Lower lobe of right lung (tissue), 2 donors: ENCODE measurements at regions not wholly inside any gene's neighbourhood (a gene's known extent, or its start where the extent isn't known, plus 50 kb on each side); places are given as distances from the start of the nearest gene placed in this dataset.
"Not testable (repeated sequence)": the region's sequence is repeated elsewhere in the genome, so short reads cannot be mapped to it uniquely, and the experiment has no call there.

Experiments used
- ATAC-seq, 2 donors: fragments of 200-7000 bp; cut with Tn5 transposase; one replicate each; pipeline ENCODE4 v1.9.1; 2020 to 2022; ENCODE audit warnings: mild to moderate bottlenecking in 2 of 2, moderate library complexity in 2 of 2
- DNase-seq: peaks from one replicate; pipeline ENCODE4 v3.0.0-alpha.2; 2020
- H3K27ac ChIP-seq: fragments of 200-600 bp; one replicate; pipeline ENCODE4 v1.8.0; 2022
- H3K27me3 ChIP-seq: fragments of 200-600 bp; one replicate; pipeline ENCODE4 v1.8.0; 2022; ENCODE audit warnings: low read depth
- H3K36me3 ChIP-seq: fragments of 200-600 bp; one replicate; pipeline ENCODE4 v1.8.0; 2022; ENCODE audit warnings: mild to moderate bottlenecking
- H3K4me1 ChIP-seq: fragments of 200-600 bp; one replicate; pipeline ENCODE4 v1.8.0; 2022
- H3K4me3 ChIP-seq: fragments of 200-600 bp; one replicate; pipeline ENCODE4 v1.8.0; 2022; ENCODE audit warnings: mild to moderate bottlenecking
- H3K9me3 ChIP-seq: fragments of 200-600 bp; one replicate; pipeline ENCODE4 v1.8.0; 2022
- CTCF ChIP-seq: fragments of 200-600 bp; IDR thresholded peaks from one replicate; pipeline ENCODE4 v1.8.0; 2022; ENCODE audit warnings: antibody characterized with exemption, mild to moderate bottlenecking
- intact Hi-C: fragments of 100-400 bp; cut with DNase I; formaldehyde crosslinking; loops from one replicate; pipeline ENCODE4 v1.11.0; 2022
- donor health status: DM: no; HTN: yes; CAD: no; lungs with severe emphysema.

- H3K27ac ChIP-seq: no peak overlapping the region
- ATAC-seq (no peak), DNase-seq (no peak)
- intact Hi-C loops: no loop called here
- no peaks in the 10 kb centered on the region for H3K9me3 ChIP-seq
- no peaks in the 10 kb centered on the region for H3K4me1 ChIP-seq
- no peak for TF ChIP-seq CTCF
- H3K4me3 ChIP-seq: no peak overlapping the region
- H3K27me3 ChIP-seq: no peaks in the 10 kb centered on the region
- no peaks in the 10 kb centered on the region for H3K36me3 ChIP-seq
Observed at GRCh38 chr2:136693966-136694365, 71.4 kb upstream of the THSD7B start.

DNA sequence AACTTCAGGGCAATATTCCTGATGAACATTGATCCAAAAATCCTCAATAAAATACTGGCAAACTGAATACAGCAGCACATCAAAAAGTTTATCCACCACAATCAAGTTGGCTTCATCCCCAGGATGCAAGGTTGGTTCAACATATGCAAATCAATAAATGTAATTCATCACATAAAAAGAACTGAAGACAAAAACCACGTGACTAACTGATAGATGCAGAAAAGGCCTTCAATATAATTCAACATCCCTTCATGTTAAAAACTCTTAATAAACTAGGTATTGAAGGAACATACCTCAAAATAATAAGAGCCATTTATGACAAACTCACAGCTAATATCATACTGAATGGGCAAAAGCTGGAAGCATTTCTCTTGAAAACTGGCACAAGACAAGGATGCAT, 85.3 kb upstream of the THSD7B start:
- ATAC-seq, DNase-seq, intact Hi-C loops, H3K27ac ChIP-seq, H3K4me1 ChIP-seq, H3K27me3 ChIP-seq, H3K36me3 ChIP-seq, H3K9me3 ChIP-seq, H3K4me3 ChIP-seq: not testable (repeated sequence)

- Histone ChIP-seq H3K4me1 (no peaks in the 10 kb centered on the region), H3K4me3 (no peak overlapping the region), H3K36me3 (no peaks in the 10 kb centered on the region), H3K9me3 (no peaks in the 10 kb centered on the region), H3K27ac (no peak overlapping the region), H3K27me3 (no peaks in the 10 kb centered on the region)
- ATAC-seq (no peak), DNase-seq (no peak)
- TF ChIP-seq CTCF: no peak
- intact Hi-C loops: no loop called here
Observed at GRCh38 chr2:136665736-136666135, 99.6 kb upstream of the THSD7B start.

DNA sequence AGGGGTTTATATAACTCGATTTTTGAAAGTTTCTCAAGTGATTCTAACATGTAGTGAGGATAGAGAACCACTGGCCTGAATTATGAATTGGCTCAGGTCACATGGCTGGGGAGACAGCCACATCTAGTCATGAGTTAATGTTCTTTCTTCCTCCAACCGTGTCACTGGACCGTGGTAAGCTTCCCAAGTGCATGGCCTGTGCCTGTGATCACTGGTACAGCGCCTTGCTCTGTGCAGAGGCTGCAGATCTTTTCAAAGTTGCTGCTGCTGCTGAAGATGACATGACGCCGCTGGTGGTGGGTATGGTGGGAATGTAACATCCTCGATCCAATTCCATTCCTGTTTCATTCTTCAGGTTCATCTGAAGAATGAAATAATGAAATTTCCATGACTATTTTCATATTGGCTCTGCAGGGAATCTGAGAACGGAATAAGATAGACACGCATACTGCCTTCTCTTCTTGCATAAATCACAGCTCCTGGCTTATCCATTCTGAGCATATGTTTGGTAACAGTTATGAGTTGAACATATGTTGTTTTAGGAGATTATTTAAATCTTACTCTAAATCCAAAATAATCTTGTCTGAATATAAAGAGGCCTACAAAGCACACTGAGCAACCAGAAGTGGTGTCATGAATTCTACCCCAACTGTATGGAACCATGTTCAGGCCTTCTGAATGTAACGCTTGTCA, 100.5 kb upstream of the THSD7B start:
- ATAC-seq (no peak), DNase-seq (no peak)
- Histone ChIP-seq H3K9me3 (no peaks in the 10 kb centered on the region), H3K36me3 (no peaks in the 10 kb centered on the region), H3K27ac (no peak overlapping the region), H3K4me3 (no peak overlapping the region), H3K27me3 (no peaks in the 10 kb centered on the region), H3K4me1 (no peaks in the 10 kb centered on the region)
- intact Hi-C loops: no loop called here
- no peak for TF ChIP-seq CTCF

- ATAC-seq: no peak
- no peak for DNase-seq
- no peaks in the 10 kb centered on the region for H3K4me1 ChIP-seq
- no peaks in the 10 kb centered on the region for H3K9me3 ChIP-seq
- TF ChIP-seq CTCF: no peak
- H3K4me3 ChIP-seq: no peak overlapping the region
- no peak overlapping the region for H3K27ac ChIP-seq
- intact Hi-C loops: no loop called here
- H3K36me3 ChIP-seq: no peaks in the 10 kb centered on the region
- no peaks in the 10 kb centered on the region for H3K27me3 ChIP-seq
Observed at GRCh38 chr2:136658201-136658600, 107.1 kb upstream of the THSD7B start.

DNA sequence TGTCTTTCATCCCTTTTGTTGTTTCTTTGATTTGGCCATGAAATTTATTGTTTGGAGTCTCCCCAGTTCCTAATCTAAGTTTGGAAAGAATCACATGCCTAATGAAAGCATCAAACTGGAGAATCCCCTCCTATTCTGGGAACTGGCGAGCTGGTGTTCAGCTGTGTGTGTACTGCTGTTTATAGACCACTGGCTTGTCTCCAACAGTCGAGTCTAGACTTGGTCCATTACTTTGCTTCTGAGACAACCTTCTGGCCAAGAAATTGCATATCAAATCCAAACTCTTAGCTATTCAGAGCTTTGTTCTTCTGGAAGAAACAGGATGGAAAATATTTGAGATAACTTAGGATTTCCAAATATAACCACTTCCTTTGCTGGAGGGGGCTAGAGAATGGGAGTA, 111.5 kb upstream of the THSD7B start:
- H3K4me1 ChIP-seq: no peaks in the 10 kb centered on the region
- H3K27ac ChIP-seq: no peak overlapping the region
- no peaks in the 10 kb centered on the region for H3K36me3 ChIP-seq
- no peaks in the 10 kb centered on the region for H3K9me3 ChIP-seq
- no peak for DNase-seq
- no peak overlapping the region for H3K4me3 ChIP-seq
- peak in 1 of 2 donors; percentile 48 for ATAC-seq
- TF ChIP-seq CTCF: no peak
- no peaks in the 10 kb centered on the region for H3K27me3 ChIP-seq
- intact Hi-C loops: no loop called here
